NB4 (cell line): ENCODE measurements at regions not wholly inside any gene's neighbourhood (a gene's known extent, or its start where the extent isn't known, plus 50 kb on each side); places are given as distances from the start of the nearest gene placed in this dataset.

Source experiments
- DNase-seq: peaks from one replicate; pipeline ENCODE4 v3.0.0; 2010; ENCODE audit warnings: low read depth
- H3K4me3 ChIP-seq: one replicate; pipeline ENCODE4 v1.5.1; 2011; ENCODE audit warnings: mild to moderate bottlenecking, low read depth, low read length, moderate library complexity
- MYC ChIP-seq: IDR thresholded peaks from 2 replicates; pipeline ENCODE4 v1.6.1; 2011; ENCODE audit warnings: low read depth, low read length
- POLR2A ChIP-seq: IDR thresholded peaks from 2 replicates; pipeline ENCODE4 v1.6.1; 2011; ENCODE audit warnings: mild to moderate bottlenecking; ENCODE audit not compliant: insufficient read length; ENCODE audit errors: extremely low read depth
- TF ChIP-seq, protein P1 (sequence below): IDR thresholded peaks from one replicate; pipeline ENCODE4 v1.5.1; 2012; ENCODE audit warnings: low read depth, low read length
- TF ChIP-seq, protein P2 (sequence below): IDR thresholded peaks from 2 replicates; pipeline ENCODE4 v1.6.1; 2011; ENCODE audit warnings: low read depth, low read length

DNA sequence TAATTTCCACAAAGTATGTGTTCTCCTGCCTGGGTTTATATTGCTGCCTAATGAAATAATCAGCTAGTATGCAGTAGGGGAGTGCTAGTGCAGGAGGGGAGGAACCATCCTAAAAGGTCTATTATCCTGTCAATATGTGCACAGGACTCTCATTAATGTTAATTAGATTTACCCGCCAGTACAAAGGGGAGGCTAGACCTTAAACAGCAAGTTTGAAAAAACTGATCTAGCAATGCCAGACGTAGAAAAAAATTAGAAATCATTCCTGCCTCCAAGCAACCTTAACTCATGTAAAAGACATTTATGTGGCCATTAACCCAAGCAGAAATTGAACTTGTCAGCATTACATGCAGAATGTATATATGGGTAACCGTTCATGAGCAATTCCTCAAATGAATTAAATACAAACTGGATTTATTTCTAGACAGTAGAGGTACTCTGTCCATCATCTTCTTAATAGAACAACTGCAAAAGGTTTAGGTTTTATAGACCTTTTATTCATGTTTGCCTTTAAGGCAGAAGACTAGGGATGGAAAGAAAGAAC lies 294.3 kb upstream of the TENM3 start:
- no peak overlapping the region for H3K4me3 ChIP-seq
- DNase-seq, result no peak
- TF ChIP-seq, protein P1, sequence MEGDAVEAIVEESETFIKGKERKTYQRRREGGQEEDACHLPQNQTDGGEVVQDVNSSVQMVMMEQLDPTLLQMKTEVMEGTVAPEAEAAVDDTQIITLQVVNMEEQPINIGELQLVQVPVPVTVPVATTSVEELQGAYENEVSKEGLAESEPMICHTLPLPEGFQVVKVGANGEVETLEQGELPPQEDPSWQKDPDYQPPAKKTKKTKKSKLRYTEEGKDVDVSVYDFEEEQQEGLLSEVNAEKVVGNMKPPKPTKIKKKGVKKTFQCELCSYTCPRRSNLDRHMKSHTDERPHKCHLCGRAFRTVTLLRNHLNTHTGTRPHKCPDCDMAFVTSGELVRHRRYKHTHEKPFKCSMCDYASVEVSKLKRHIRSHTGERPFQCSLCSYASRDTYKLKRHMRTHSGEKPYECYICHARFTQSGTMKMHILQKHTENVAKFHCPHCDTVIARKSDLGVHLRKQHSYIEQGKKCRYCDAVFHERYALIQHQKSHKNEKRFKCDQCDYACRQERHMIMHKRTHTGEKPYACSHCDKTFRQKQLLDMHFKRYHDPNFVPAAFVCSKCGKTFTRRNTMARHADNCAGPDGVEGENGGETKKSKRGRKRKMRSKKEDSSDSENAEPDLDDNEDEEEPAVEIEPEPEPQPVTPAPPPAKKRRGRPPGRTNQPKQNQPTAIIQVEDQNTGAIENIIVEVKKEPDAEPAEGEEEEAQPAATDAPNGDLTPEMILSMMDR, result no peak
- TF ChIP-seq, protein P2, sequence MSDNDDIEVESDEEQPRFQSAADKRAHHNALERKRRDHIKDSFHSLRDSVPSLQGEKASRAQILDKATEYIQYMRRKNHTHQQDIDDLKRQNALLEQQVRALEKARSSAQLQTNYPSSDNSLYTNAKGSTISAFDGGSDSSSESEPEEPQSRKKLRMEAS, result no peak
- TF ChIP-seq POLR2A (no peak), MYC (no peak)

DNA sequence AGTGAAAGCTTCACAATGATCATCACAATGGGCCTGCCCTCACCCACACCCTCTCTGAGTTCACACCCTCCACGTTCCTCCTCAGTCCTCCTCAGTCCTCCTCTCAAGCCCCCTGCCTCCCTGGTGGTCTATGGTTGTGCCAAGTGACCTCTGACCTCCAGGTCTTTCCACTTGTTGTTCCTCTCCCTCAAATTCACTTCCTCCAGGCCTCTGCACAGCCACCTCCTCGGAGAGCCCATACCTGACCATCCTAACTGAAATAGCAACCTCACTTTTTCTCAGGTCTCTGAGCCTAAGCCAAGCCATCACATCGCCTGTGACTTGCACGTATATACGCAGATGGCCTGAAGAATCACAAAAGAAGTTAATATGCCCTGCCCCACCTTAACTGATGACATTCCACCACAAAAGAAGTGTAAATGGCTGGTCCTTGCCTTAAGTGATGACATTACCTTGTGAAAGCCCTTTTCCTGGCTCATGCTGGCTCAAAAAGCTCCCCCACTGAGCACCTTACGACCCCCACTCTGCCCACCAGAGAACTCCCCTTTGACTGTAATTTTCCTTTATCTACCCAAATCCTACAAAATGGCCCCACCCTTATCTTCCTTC lies 293.4 kb upstream of the TENM3 start:
- H3K4me3 ChIP-seq, result no peak overlapping the region

DNA sequence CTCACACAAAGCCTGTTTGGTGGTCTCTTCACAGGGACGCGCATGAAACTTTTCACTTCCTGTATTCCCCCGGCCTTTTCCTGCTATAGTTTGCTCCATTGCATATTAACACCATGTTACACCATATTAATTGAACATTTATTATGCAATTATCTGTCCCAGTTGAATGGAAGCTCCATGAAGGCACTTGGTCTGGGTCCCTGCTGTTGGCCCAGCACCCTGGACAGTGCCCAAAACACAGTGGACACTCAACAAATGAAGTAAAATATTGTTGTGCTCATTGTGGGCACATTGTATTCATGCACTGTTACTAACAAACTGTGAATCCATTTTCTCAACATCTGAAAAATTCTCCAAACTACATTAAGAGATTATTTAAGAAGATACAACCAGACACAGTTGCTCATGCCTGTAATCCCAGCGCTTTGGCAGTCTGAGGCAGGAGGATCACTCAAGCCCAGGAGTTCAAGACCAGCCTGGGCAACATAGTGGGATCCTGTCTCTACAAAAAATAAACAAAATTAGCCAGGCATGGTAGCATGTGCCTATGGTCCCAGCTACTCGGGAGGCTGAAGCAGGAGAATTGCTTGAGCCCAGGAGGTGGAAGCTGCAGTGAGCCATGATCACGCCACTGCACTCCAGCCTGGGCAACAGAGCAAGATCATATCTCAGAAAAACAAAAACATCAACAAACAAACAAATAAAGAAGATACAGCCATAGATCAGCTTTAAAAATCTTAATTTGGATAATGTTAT lies 292.7 kb upstream of the TENM3 start:
- no peak for DNase-seq
- no peak overlapping the region for H3K4me3 ChIP-seq
- TF ChIP-seq MYC (no peak), POLR2A (no peak)
- TF ChIP-seq, protein P2, result no peak
- TF ChIP-seq, protein P1, result no peak

More for the DNA sequence above, 293.4 kb upstream of the TENM3 start:
- TF ChIP-seq MYC, result no peak
- TF ChIP-seq, protein P2, result no peak
- TF ChIP-seq POLR2A, result no peak
- TF ChIP-seq, protein P1, result no peak
- no peak for DNase-seq

DNA sequence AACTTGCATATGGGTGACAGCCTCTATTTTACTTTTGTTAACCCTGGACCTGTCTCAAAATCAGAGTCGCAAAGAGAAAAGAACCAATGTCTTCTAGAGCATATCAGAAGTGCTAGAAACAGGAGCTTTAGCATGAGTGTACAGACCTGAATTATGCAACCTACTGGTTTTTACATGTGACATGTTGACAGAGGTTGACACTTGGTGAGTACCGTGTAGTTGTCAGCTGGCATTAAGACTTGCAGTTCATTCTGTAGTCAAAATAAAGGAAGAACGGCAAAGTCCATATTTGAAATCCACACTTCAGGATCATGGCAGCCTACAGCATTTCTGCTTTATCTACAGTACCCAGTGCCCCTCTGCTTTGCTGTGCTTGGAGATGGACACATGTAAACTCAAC lies 291.9 kb upstream of the TENM3 start:
- no peak for DNase-seq
- no peak overlapping the region for H3K4me3 ChIP-seq
- no peak for TF ChIP-seq MYC
- TF ChIP-seq, protein P2, result no peak
- TF ChIP-seq, protein P1, result no peak
- no peak for TF ChIP-seq POLR2A

DNA sequence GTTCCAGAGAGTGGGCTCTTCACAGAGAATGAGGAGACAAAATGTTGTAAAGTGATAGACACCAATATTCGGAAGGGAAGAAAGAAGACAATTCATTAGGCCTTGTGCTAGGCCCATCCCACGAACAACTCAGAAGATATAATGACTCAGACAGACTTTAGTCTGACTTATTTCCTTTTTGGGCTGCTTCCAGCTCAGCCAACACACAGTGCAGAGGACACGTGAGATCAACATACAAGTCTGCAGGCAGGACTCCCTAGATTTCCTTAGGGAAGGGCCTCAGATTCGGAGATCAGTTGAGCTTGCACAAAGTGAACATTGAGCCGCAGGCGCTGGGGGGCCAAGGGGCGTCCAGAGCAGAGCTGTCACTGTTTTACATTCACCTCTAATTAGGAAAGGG lies 290.7 kb upstream of the TENM3 start:
- H3K4me3 ChIP-seq, result no peak overlapping the region
- DNase-seq, result no peak
- TF ChIP-seq, protein P2, result no peak
- TF ChIP-seq, protein P1, result no peak
- no peak for TF ChIP-seq MYC
- TF ChIP-seq POLR2A, result no peak
